MCF 10A (cell line): ENCODE measurements at regions not wholly inside any gene's neighbourhood (a gene's known extent, or its start where the extent isn't known, plus 50 kb on each side); places are given as distances from the start of the nearest gene placed in this dataset.

Source experiments
- BruUV-seq: library from RNA; stranded (reverse); fragments of 400-500 nt; replicated peaks from 2 replicates; lab custom pipeline; 2021; lab: Mats Ljungman, UMichigan
- CTCF ChIA-PET: fragments of 300-600 bp; sonication (Branson Sonifier 250); formaldehyde crosslinking; extraction: SDS; loops from one replicate; lab custom pipeline; 2021; ENCODE audit warnings: antibody characterized with exemption, inconsistent platforms; lab: Yijun Ruan, JAX
- POLR2A ChIA-PET: fragments of 300-600, 350-650 bp; sonication (Branson Sonifier 250); formaldehyde crosslinking; extraction: SDS; loops from one replicate; lab custom pipeline; 2020; ENCODE audit warnings: antibody characterized with exemption, inconsistent platforms; lab: Yijun Ruan, JAX
- DNase-seq: peaks from one replicate; pipeline ENCODE4 v3.0.0-alpha.2; 2018; ENCODE audit not compliant: unreplicated experiment
- H3K27ac Mint-ChIP-seq: one replicate; pipeline ENCODE4 v1.8.0; 2022; ENCODE audit warnings: mild to moderate bottlenecking, low read depth, mixed read lengths; ENCODE audit not compliant: unreplicated experiment
- H3K27me3 Mint-ChIP-seq: one replicate; pipeline ENCODE4 v1.8.0; 2022; ENCODE audit warnings: mixed read lengths; ENCODE audit not compliant: insufficient read depth, unreplicated experiment
- H3K36me3 Mint-ChIP-seq: one replicate; pipeline ENCODE4 v1.8.0; 2022; ENCODE audit warnings: mild to moderate bottlenecking, moderate library complexity, mixed read lengths; ENCODE audit not compliant: insufficient read depth, unreplicated experiment
- H3K4me1 Mint-ChIP-seq: one replicate; pipeline ENCODE4 v1.8.0; 2022; ENCODE audit warnings: mixed read lengths; ENCODE audit not compliant: insufficient read depth, unreplicated experiment
- H3K4me3 Mint-ChIP-seq: one replicate; pipeline ENCODE4 v1.8.0; 2022; ENCODE audit warnings: mild to moderate bottlenecking, moderate library complexity, mixed read lengths; ENCODE audit not compliant: unreplicated experiment
- H3K9me3 Mint-ChIP-seq: one replicate; pipeline ENCODE4 v1.8.0; 2022; ENCODE audit warnings: mixed read lengths; ENCODE audit not compliant: unreplicated experiment
- intact Hi-C: fragments of 100-400 bp; cut with micrococcal nuclease; formaldehyde crosslinking; loops from 2 replicates; pipeline ENCODE4 v1.14.1; 2022
- TF ChIP-seq, protein P1 (sequence below): fragments of 200-600 bp; IDR thresholded peaks from one replicate; pipeline ENCODE4 v1.8.0; 2022; ENCODE audit warnings: antibody characterized with exemption, mild to moderate bottlenecking; ENCODE audit not compliant: unreplicated experiment

- Mint-ChIP-seq H3K36me3 (no peaks in the 10 kb centered on the region), H3K9me3 (no peaks in the 10 kb centered on the region), H3K27ac (no peak overlapping the region), H3K4me3 (no peak overlapping the region), H3K4me1 (no peaks in the 10 kb centered on the region), H3K27me3 (no peaks in the 10 kb centered on the region)
- ChIA-PET CTCF (interaction anchor here (0.6 to 1.3 kb wide), 3 partner anchors 11 to 859 kb away, joined by 3 read pairs; no protein-coding TSS in a partner anchor), POLR2A (no interaction called here)
- no TSS peak for BruUV-seq
- intact Hi-C loops = no loop called here
- TF ChIP-seq, protein P1, sequence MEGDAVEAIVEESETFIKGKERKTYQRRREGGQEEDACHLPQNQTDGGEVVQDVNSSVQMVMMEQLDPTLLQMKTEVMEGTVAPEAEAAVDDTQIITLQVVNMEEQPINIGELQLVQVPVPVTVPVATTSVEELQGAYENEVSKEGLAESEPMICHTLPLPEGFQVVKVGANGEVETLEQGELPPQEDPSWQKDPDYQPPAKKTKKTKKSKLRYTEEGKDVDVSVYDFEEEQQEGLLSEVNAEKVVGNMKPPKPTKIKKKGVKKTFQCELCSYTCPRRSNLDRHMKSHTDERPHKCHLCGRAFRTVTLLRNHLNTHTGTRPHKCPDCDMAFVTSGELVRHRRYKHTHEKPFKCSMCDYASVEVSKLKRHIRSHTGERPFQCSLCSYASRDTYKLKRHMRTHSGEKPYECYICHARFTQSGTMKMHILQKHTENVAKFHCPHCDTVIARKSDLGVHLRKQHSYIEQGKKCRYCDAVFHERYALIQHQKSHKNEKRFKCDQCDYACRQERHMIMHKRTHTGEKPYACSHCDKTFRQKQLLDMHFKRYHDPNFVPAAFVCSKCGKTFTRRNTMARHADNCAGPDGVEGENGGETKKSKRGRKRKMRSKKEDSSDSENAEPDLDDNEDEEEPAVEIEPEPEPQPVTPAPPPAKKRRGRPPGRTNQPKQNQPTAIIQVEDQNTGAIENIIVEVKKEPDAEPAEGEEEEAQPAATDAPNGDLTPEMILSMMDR = no peak
- DNase-seq = no peak
Observed at GRCh38 chr11:122513997-122514396, 141.5 kb upstream of the UBASH3B start.

GRCh38 chr11:122513328-122513727 is 142.2 kb upstream of the UBASH3B start:
- no peak for DNase-seq
- H3K4me1 Mint-ChIP-seq = no peaks in the 10 kb centered on the region
- ChIA-PET POLR2A (no interaction called here), CTCF (interaction anchor here (1.5 kb wide), 1 partner anchor 298 kb away, joined by 4 read pairs; no protein-coding TSS in a partner anchor)
- no peaks in the 10 kb centered on the region for H3K9me3 Mint-ChIP-seq
- no TSS peak for BruUV-seq
- H3K4me3 Mint-ChIP-seq = no peak overlapping the region
- H3K27ac Mint-ChIP-seq = no peak overlapping the region
- TF ChIP-seq, protein P1 = no peak
- no peaks in the 10 kb centered on the region for H3K27me3 Mint-ChIP-seq
- no peaks in the 10 kb centered on the region for H3K36me3 Mint-ChIP-seq
- intact Hi-C loops = no loop called here

DNA sequence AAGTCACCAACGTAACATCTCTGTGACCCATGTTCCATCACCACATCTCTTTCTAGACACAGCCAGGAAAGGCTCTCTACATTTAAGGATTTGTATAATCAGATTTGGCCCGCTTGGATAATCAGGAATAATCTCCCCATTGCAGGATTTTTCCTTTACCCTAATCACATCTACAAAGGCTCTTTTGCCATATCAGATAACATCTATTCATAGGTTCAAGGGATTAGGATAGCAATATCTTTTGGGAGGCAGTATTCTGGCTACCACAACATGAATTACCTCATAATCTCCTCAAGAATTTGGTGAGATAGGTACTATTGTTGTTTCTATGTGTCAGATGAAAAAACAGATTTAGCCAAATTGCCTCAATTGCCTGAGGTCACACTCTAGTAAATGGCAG is 142.8 kb upstream of the UBASH3B start:
- TF ChIP-seq, protein P1 = no peak
- no peaks in the 10 kb centered on the region for H3K9me3 Mint-ChIP-seq
- no peak overlapping the region for H3K4me3 Mint-ChIP-seq
- BruUV-seq = no TSS peak
- peaks cover 2% of the 10 kb centered on the region for H3K27me3 Mint-ChIP-seq
- H3K36me3 Mint-ChIP-seq = no peaks in the 10 kb centered on the region
- no peak for DNase-seq
- CTCF ChIA-PET = interaction anchor here (0.6 to 1.5 kb wide), 2 partner anchors 297 to 1262 kb away, joined by 3 to 4 read pairs; no protein-coding TSS in a partner anchor
- no peaks in the 10 kb centered on the region for H3K4me1 Mint-ChIP-seq
- intact Hi-C loops = no loop called here
- POLR2A ChIA-PET = no interaction called here
- no peak overlapping the region for H3K27ac Mint-ChIP-seq

DNA sequence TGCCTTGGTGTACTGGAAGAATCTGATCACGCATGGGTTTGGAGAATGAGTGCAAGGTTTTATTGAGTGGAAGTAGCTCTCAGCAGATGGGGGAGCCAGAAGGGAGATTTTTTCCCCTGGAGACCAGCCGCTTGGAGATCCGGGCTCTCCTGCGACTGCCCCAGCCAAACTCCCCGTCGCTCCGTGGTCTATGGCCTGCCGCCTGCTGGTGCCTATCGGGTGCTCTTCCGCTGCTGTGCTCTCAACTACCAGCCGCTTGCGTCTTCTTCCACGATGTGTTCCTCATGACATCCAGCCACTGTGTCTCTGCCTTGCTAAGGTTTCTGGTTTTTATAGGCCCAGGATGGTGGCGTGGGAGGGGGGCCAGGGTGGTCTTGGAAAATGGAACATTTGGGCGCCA is 145.6 kb upstream of the UBASH3B start:
- CTCF ChIA-PET = interaction anchor here (0.6 to 7.8 kb wide), 7 partner anchors 10 to 487 kb away, joined by 3 to 127 read pairs (median 4); no protein-coding TSS in a partner anchor

More for the DNA sequence above, 145.6 kb upstream of the UBASH3B start:
- DNase-seq = no peak
- peaks cover 14% of the 10 kb centered on the region for H3K27me3 Mint-ChIP-seq
- no peaks in the 10 kb centered on the region for H3K9me3 Mint-ChIP-seq
- no TSS peak for BruUV-seq
- H3K27ac Mint-ChIP-seq = no peak overlapping the region
- H3K4me1 Mint-ChIP-seq = peaks cover 6% of the 10 kb centered on the region
- TF ChIP-seq, protein P1 = no peak
- H3K36me3 Mint-ChIP-seq = no peaks in the 10 kb centered on the region
- no peak overlapping the region for H3K4me3 Mint-ChIP-seq
- intact Hi-C loops = loop anchor here (5.0 kb wide), 2 partner anchors 488 to 1058 kb away; partner anchors contain the start of genes SORL1 and SORL1-AS1
- POLR2A ChIA-PET = no interaction called here
